GM19463 (cell line): ENCODE measurements at regions not wholly inside any gene's neighbourhood (a gene's known extent, or its start where the extent isn't known, plus 50 kb on each side); places are given as distances from the start of the nearest gene placed in this dataset.
"Not testable (repeated sequence)": the region's sequence is repeated elsewhere in the genome, so short reads cannot be mapped to it uniquely, and the experiment has no call there.

Source experiments
- ATAC-seq: cut with Tn5 transposase; IDR thresholded peaks from one replicate; pipeline ENCODE4 v1.9.1; 2021; ENCODE audit warnings: mild to moderate bottlenecking, moderate library complexity; ENCODE audit not compliant: unreplicated experiment

- no peak for ATAC-seq
Measured at GRCh38 chr6:25150863-25151262, 128.3 kb upstream of the CARMIL1 start.

GRCh38 chr6:25153079-25153478 lies 126.1 kb upstream of the CARMIL1 start:
- ATAC-seq = no peak

- ATAC-seq = no peak
Measured at GRCh38 chr6:25154034-25154596, 125.1 kb upstream of the CARMIL1 start.

- ATAC-seq = no peak
Measured at GRCh38 chr6:25155211-25155610, 124.0 kb upstream of the CARMIL1 start.

GRCh38 chr6:25156123-25156522 lies 123.1 kb upstream of the CARMIL1 start:
- no peak for ATAC-seq

- ATAC-seq = no peak
Measured at GRCh38 chr6:25157183-25157582, 122.0 kb upstream of the CARMIL1 start.

- ATAC-seq = no peak
Measured at GRCh38 chr6:25157842-25158241, 121.3 kb upstream of the CARMIL1 start.

- not testable (repeated sequence) for ATAC-seq
Measured at GRCh38 chr6:25160134-25160533, 119.0 kb upstream of the CARMIL1 start.

- no peak for ATAC-seq
Measured at GRCh38 chr6:25165177-25165576, 114.0 kb upstream of the CARMIL1 start.

GRCh38 chr6:25165800-25166199 lies 113.4 kb upstream of the CARMIL1 start:
- no peak for ATAC-seq

GRCh38 chr6:25166955-25167748 lies 112.0 kb upstream of the CARMIL1 start:
- no peak for ATAC-seq

- no peak for ATAC-seq
Measured at GRCh38 chr6:25167961-25168360, 111.2 kb upstream of the CARMIL1 start.

- ATAC-seq = no peak
Measured at GRCh38 chr6:25168637-25169036, 110.5 kb upstream of the CARMIL1 start.

GRCh38 chr6:25169553-25169952 lies 109.6 kb upstream of the CARMIL1 start:
- no peak for ATAC-seq

- no peak for ATAC-seq
Measured at GRCh38 chr6:25169961-25170360, 109.2 kb upstream of the CARMIL1 start.

- no peak for ATAC-seq
Measured at GRCh38 chr6:25170640-25171039, 108.5 kb upstream of the CARMIL1 start.

GRCh38 chr6:25171301-25171700 lies 107.9 kb upstream of the CARMIL1 start:
- ATAC-seq = no peak

- ATAC-seq = no peak
Measured at GRCh38 chr6:25172819-25173218, 106.4 kb upstream of the CARMIL1 start.

GRCh38 chr6:25173246-25173645 lies 105.9 kb upstream of the CARMIL1 start:
- ATAC-seq = no peak

GRCh38 chr6:25173951-25174474 lies 105.2 kb upstream of the CARMIL1 start:
- no peak for ATAC-seq

GRCh38 chr6:25174678-25175077 lies 104.5 kb upstream of the CARMIL1 start:
- no peak for ATAC-seq

GRCh38 chr6:25175196-25175595 lies 104.0 kb upstream of the CARMIL1 start:
- ATAC-seq = no peak
